ENCODE measurements at regions not wholly inside any gene's neighbourhood (a gene's known extent, or its start where the extent isn't known, plus 50 kb on each side); places are given as distances from the start of the nearest gene placed in this dataset.

GRCh38 chr7:57256637-57257375, 124.6 kb upstream of the ZNF479 start:
- no TSS peak for BruUV-seq (replicated peaks)

More at GRCh38 chr7:57256637-57257375, 124.6 kb upstream of the ZNF479 start:
- in situ Hi-C loops (cut with HindIII; ENCODE audit: low pct_unique_long_range_greater_than_20kb, low sequenced_read_pairs) (no loop called here), intact Hi-C loops (cut with micrococcal nuclease; ENCODE audit: unreplicated experiment) (no loop called here)
- H3K9me3 ChIP-seq (ENCODE audit: control insufficient read depth, insufficient read depth, low read depth, low read length): peaks cover 3% of the 10 kb centered on the region; the same call in 1 of the 2 replicates
- DNase-seq (ENCODE audit: low read depth, low spot score) (no peak), ATAC-seq (no peak)
- POLR2A ChIA-PET: no interaction called here
- no peak overlapping the region for H3K4me3 ChIP-seq (ENCODE audit: low read depth in 2 of 2, low read length in 2 of 2)
- no peak overlapping the region for H3K27ac ChIP-seq (ENCODE audit: low read length)
- CTCF ChIA-PET: no interaction called here
- H3K36me3 ChIP-seq (ENCODE audit: control insufficient read depth, insufficient read depth, low read length): no peaks in the 10 kb centered on the region
- H3K27me3 ChIP-seq (ENCODE audit: control insufficient read depth, insufficient read depth, low read length): no peaks in the 10 kb centered on the region
- no peaks in the 10 kb centered on the region for H3K4me1 ChIP-seq (ENCODE audit: control insufficient read depth, insufficient read depth, low read length)
- no peak for TF ChIP-seq REST (IDR thresholded peaks at IDR 0.05; ENCODE audit: insufficient read depth in 1 of 2, low read depth in 2 of 2, low read length in 1 of 2)
- no peak for TF ChIP-seq SIN3A (IDR thresholded peaks at IDR 0.05; ENCODE audit: borderline replicate concordance, insufficient read depth, low read depth, low read length)
- TF ChIP-seq CTCF (IDR thresholded peaks at IDR 0.05): no peak
- no peak for TF ChIP-seq TCF7L2 (IDR thresholded peaks at IDR 0.05; ENCODE audit: low read depth, low read length)
- no peak for TF ChIP-seq POLR2AphosphoS5 (IDR thresholded peaks at IDR 0.05; ENCODE audit: low read depth, low read length)
